ENCODE measurements at regions not wholly inside any gene's neighbourhood (a gene's known extent, or its start where the extent isn't known, plus 50 kb on each side); places are given as distances from the start of the nearest gene placed in this dataset.

GRCh38 chr20:58017231-58017969 is 211.1 kb downstream of the ANKRD60 start:
- peak; percentile 73 for DNase-seq (ENCODE audit: low spot score)

DNA sequence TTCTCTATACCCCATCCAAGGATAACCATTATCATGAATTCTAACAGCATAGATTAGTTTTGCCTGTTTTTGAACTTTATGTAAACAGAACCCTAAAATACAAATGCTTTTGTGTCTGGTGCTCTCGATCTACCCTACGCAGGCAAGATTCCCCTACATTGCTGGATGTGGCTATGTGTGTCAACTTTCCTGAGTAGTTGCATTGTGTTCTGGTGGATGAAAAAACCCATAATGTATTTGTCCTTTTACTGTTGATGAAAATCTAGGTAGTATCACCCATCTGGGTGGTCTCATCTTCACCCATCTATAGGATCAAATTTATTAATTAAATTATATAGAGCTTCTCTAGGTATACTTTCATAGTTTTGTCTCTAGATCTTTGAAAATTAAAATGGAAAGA is 211.7 kb downstream of the ANKRD60 start:
- DNase-seq (ENCODE audit: low spot score): no peak

GRCh38 chr20:58014628-58015315 is 213.7 kb downstream of the ANKRD60 start:
- DNase-seq (ENCODE audit: low spot score): no peak

GRCh38 chr20:58012731-58013510 is 215.5 kb downstream of the ANKRD60 start:
- DNase-seq (ENCODE audit: low spot score): no peak

GRCh38 chr20:58011947-58012610 is 216.4 kb downstream of the ANKRD60 start:
- DNase-seq (ENCODE audit: low spot score): no peak

DNA sequence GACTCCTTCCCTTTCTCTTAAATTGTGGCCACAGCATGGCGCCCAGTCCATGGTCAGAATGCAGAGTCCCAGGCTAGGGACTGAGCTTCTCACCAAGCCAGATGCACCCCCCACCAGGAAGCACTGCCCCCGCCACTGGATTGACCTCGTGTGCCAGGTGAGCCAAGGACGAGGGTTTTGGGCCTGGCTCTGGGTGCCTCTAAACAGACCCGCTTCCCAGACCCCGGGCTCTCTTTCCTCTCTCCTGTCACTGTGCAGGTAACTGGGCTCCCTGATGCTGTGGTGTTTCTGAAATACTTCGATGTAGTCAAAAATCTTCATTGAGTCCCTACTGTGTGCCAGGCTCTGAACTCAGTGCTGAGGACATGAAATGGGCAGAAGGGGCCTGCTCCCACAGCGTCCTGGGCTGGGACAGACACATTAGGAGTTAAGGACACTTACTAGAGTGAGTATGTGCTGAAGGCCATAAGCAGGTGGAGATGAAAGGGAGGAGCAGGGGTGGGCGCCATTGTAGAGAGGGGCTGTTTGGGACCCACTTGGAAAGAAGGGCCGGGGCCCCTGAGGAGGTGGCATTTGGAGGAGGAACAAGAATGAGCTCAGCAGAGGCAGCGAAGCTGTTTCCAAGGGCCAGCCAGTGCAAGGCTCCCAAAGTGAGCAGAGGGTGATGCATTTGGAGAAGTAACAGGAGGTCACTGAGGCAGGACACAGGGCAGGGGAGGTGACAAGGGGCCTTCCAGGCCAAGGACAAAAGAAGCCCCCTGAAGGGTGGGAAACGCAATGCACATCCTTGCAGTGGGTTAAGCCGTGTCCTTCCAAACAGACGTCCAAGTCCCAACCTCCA is 217.1 kb downstream of the ANKRD60 start:
- DNase-seq (ENCODE audit: low spot score): no peak

- no peak for DNase-seq (ENCODE audit: low spot score)
Observed at GRCh38 chr20:58010666-58011065, 217.8 kb downstream of the ANKRD60 start.

GRCh38 chr20:58010186-58010585 is 218.3 kb downstream of the ANKRD60 start:
- no peak for DNase-seq (ENCODE audit: low spot score)

DNA sequence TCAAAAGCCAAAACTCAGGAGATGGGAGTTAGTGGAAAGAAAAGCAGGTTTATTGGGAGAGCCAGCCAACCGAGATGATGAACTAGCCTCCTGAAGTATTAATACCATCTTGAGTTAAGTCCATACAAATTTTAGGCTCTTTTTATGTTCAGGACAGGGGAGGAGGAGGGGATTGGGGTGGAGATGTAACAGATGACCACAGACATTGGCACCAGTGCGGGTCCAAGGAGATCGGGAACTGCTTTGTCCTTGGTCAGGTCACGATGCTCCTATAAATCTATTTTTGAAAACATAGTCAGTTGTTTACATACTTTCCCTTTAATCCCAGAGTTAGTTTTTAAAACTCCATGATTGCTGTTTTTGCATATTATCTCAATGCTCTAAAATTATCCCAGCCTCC is 219.6 kb downstream of the ANKRD60 start:
- DNase-seq (ENCODE audit: low spot score): no peak

DNA sequence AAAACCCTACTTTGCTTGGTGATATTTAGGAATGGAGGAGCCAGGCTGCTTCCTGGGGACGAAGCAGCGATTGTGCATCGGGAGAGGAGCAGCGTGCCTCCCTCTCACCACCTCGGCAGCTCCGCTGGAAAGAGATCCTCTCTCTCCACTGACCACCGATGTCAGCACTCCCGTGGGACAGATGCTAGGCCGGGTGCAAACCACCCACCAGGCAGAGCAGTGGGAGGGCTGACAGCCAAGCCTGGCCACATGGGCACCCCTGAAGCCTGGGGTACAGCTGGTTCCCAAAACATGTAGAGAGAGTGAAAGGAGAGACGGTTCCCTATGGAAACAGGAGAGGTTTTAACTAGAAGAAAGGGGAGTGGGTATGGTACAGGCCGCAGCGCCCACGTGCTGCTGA is 220.0 kb downstream of the ANKRD60 start:
- DNase-seq (ENCODE audit: low spot score): no peak

GRCh38 chr20:58007947-58008346 is 220.5 kb downstream of the ANKRD60 start:
- no peak for DNase-seq (ENCODE audit: low spot score)

DNA sequence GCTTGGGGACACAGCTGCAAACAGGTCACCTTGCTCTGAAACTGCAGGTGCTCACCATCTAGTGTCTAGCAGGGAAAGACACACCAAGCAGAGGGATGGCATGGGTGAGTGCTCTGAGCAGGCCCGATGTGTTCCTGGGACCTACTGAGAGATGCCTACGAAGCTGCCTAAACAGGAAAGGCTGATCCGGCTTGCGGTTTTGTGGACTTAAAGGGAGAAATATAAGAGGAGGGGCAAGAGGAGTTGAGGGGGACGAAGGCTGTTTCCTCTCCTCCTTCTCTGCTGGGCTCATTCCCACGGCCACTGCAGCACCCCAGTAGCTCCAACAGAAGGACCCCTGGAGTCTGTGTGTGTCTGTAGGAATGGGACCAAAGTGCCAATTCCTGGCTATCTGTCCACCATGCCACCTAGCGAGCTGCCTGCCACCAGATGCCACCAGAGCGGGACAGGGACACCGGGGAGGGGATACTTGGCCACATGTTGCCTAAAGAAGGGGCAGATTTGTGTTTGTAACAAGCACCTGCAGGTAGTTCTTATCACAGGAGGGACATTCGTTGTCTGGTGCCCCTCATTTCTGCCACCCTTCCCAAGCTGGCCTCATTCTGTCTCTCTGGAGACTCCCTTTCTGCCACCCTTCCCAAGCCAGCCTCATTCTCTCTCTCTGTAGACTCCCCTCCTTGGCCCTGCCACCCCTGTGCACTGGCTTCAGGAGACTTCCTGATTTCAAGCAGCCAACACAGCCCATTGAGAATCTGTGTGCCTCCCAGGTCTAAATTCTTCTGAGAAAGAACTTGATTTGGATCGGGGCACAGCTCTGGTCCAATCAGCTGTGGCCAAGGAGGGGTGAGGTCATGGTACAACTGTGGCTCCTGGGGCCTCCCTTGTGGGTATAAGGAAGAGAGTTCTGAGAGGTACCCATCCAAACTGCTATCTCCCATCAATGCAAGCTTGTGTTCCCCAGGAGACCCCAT is 221.8 kb downstream of the ANKRD60 start:
- no peak for DNase-seq (ENCODE audit: low spot score)

DNA sequence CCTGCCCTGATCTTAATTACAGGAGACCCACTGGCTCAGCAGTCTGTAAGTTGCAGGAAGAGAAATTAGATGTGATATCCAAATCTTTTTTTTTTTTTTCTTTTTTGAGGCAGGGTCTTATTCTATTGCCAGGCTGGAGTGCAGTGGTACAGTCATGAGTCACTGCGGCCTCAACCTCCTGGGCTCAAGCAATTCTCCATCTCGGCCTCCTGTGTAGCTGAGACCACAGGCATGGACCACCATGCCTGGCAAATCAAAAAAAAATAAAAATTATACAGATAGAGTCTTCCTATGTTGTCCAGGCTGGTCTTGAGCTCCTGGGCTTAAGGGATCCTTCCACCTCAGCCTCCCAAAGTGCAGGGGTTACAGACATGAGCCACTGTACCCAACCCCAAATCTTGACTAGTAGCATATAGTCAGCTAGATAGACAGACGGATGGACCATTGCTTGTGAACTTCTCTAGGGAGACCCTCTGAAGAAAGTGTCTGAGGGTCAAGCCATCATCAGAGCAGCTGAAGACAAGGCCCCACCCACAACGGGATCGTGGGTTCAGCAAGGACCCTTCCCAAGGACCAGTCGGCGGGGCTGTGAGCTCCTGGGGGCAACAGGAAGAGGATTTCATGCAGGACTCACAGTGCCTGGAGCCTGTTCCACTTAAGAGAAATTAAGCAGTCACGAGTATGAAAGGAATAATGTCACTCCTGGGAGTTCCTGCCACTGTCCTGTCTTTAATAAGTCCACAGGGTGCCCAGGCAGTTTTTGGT is 222.7 kb downstream of the ANKRD60 start:
- DNase-seq (ENCODE audit: low spot score): no peak

GRCh38 chr20:58004900-58005299 is 223.6 kb downstream of the ANKRD60 start:
- DNase-seq (ENCODE audit: low spot score): no peak

GRCh38 chr20:58004146-58004545 is 224.3 kb downstream of the ANKRD60 start:
- no peak for DNase-seq (ENCODE audit: low spot score)

- DNase-seq (ENCODE audit: low spot score): no peak
Observed at GRCh38 chr20:58003525-58003924, 224.9 kb downstream of the ANKRD60 start.

GRCh38 chr20:58002901-58003300 is 225.6 kb downstream of the ANKRD60 start:
- no peak for DNase-seq (ENCODE audit: low spot score)

DNA sequence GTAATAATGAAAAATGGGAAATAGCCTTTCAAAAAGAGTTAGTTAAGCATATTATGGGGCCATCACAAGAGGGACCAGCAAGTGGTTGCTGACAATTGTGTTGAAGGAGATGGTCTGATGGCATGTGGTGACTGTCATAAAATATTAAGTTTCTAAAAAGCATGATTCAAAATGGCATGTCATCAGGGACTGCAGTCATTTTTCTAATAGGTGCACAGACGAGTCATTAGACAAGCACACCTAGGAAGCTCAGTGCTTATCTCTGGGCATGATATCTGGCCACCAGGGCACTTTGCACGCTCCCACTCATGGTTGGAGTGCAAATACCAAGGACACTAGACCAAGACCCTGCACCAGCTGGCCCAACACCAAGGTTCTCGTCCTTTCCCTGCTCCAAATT is 226.5 kb downstream of the ANKRD60 start:
- no peak for DNase-seq (ENCODE audit: low spot score)

- no peak for DNase-seq (ENCODE audit: low spot score)
Observed at GRCh38 chr20:58001381-58001780, 227.1 kb downstream of the ANKRD60 start.

GRCh38 chr20:58000861-58001260 is 227.6 kb downstream of the ANKRD60 start:
- no peak for DNase-seq (ENCODE audit: low spot score)
